ENCODE measurements at regions not wholly inside any gene's neighbourhood (a gene's known extent, or its start where the extent isn't known, plus 50 kb on each side); places are given as distances from the start of the nearest gene placed in this dataset.

GRCh38 chr3:84744130-84744529, 214.7 kb upstream of the CADM2 start:
- H3K9me3 ChIP-seq (ENCODE audit: control insufficient read depth in 2 of 2, insufficient read depth in 1 of 2, low read depth in 1 of 2, low read length in 1 of 2) = no peaks in the 10 kb centered on the region
- WGBS, 3 donors = 64 to 89% (median 77%) methylated on average over 1 of the region's 1 CpG
- no peak overlapping the region for H3K4me3 ChIP-seq (ENCODE audit: low read depth in 1 of 3, low read length in 3 of 3)
- no peak for FAIRE-seq
- H3K36me3 ChIP-seq (ENCODE audit: control insufficient read depth in 3 of 3, insufficient read depth in 2 of 3, low read depth in 1 of 3, low read length in 3 of 3) = no peaks in the 10 kb centered on the region
- no peak overlapping the region for H3K27ac ChIP-seq (ENCODE audit: low read depth in 1 of 3, low read length in 2 of 3)
- no peaks in the 10 kb centered on the region for H3K27me3 ChIP-seq (ENCODE audit: control insufficient read depth in 3 of 3, insufficient read depth in 3 of 3, low read length in 3 of 3)
- no peak for DNase-seq
- H3K4me1 ChIP-seq (ENCODE audit: control insufficient read depth in 3 of 3, insufficient read depth in 2 of 3, low read depth in 1 of 3, low read length in 2 of 3) = no peaks in the 10 kb centered on the region

- no peak for FAIRE-seq
Observed at GRCh38 chr3:84755860-84756259, 202.9 kb upstream of the CADM2 start.

GRCh38 chr3:84759361-84759760, 199.4 kb upstream of the CADM2 start:
- H3K36me3 ChIP-seq (ENCODE audit: control insufficient read depth in 3 of 3, insufficient read depth in 2 of 3, low read depth in 1 of 3, low read length in 3 of 3) = no peaks in the 10 kb centered on the region
- H3K4me3 ChIP-seq (ENCODE audit: low read depth in 1 of 3, low read length in 3 of 3) = no peak overlapping the region
- WGBS, 3 donors = 73 to 83% (median 76%) methylated on average over 4 of the region's 4 CpGs
- DNase-seq (no peak), FAIRE-seq (no peak)
- no peaks in the 10 kb centered on the region for H3K27me3 ChIP-seq (ENCODE audit: control insufficient read depth in 3 of 3, insufficient read depth in 3 of 3, low read length in 3 of 3)
- no peak overlapping the region for H3K27ac ChIP-seq (ENCODE audit: low read depth in 1 of 3, low read length in 2 of 3)
- peaks cover 11 to 18% of the 10 kb centered on the region in 2 donors for H3K9me3 ChIP-seq (ENCODE audit: control insufficient read depth in 2 of 2, insufficient read depth in 1 of 2, low read depth in 1 of 2, low read length in 1 of 2)
- no peaks in the 10 kb centered on the region for H3K4me1 ChIP-seq (ENCODE audit: control insufficient read depth in 3 of 3, insufficient read depth in 2 of 3, low read depth in 1 of 3, low read length in 2 of 3)

More at GRCh38 chr3:84755860-84756259, 202.9 kb upstream of the CADM2 start:
- Histone ChIP-seq H3K4me1 (ENCODE audit: control insufficient read depth in 3 of 3, insufficient read depth in 2 of 3, low read depth in 1 of 3, low read length in 2 of 3) (no peaks in the 10 kb centered on the region), H3K36me3 (ENCODE audit: control insufficient read depth in 3 of 3, insufficient read depth in 2 of 3, low read depth in 1 of 3, low read length in 3 of 3) (no peaks in the 10 kb centered on the region), H3K9me3 (ENCODE audit: control insufficient read depth in 2 of 2, insufficient read depth in 1 of 2, low read depth in 1 of 2, low read length in 1 of 2) (peaks cover 8 to 10% of the 10 kb centered on the region in 2 donors), H3K4me3 (ENCODE audit: low read depth in 1 of 3, low read length in 3 of 3) (no peak overlapping the region), H3K27ac (ENCODE audit: low read depth in 1 of 3, low read length in 2 of 3) (no peak overlapping the region), H3K27me3 (ENCODE audit: control insufficient read depth in 3 of 3, insufficient read depth in 3 of 3, low read length in 3 of 3) (no peaks in the 10 kb centered on the region)
- no peak for DNase-seq
- WGBS, 3 donors = 91 to 93% (median 93%) methylated on average over 13 of the region's 13 CpGs

GRCh38 chr3:84772841-84773240, 185.9 kb upstream of the CADM2 start:
- H3K9me3 ChIP-seq (ENCODE audit: control insufficient read depth in 2 of 2, insufficient read depth in 1 of 2, low read depth in 1 of 2, low read length in 1 of 2) = peaks cover 0 to 6% of the 10 kb centered on the region in 2 donors
- H3K27me3 ChIP-seq (ENCODE audit: control insufficient read depth in 3 of 3, insufficient read depth in 3 of 3, low read length in 3 of 3) = no peaks in the 10 kb centered on the region
- no peaks in the 10 kb centered on the region for H3K4me1 ChIP-seq (ENCODE audit: control insufficient read depth in 3 of 3, insufficient read depth in 2 of 3, low read depth in 1 of 3, low read length in 2 of 3)
- no peaks in the 10 kb centered on the region for H3K36me3 ChIP-seq (ENCODE audit: control insufficient read depth in 3 of 3, insufficient read depth in 2 of 3, low read depth in 1 of 3, low read length in 3 of 3)
- WGBS, 3 donors = 50 to 70% (median 58%) methylated on average over 1 of the region's 1 CpG
- H3K4me3 ChIP-seq (ENCODE audit: low read depth in 1 of 3, low read length in 3 of 3) = no peak overlapping the region
- FAIRE-seq (no peak), DNase-seq (no peak)
- H3K27ac ChIP-seq (ENCODE audit: low read depth in 1 of 3, low read length in 2 of 3) = no peak overlapping the region

GRCh38 chr3:84783281-84783680, 175.5 kb upstream of the CADM2 start:
- H3K9me3 ChIP-seq (ENCODE audit: control insufficient read depth in 2 of 2, insufficient read depth in 1 of 2, low read depth in 1 of 2, low read length in 1 of 2) = no peaks in the 10 kb centered on the region
- no peak overlapping the region for H3K4me3 ChIP-seq (ENCODE audit: low read depth in 1 of 3, low read length in 3 of 3)
- no peak for DNase-seq
- FAIRE-seq = no peak
- 57 to 77% (median 65%) methylated on average over 1 of the region's 1 CpG for WGBS, 3 donors
- H3K36me3 ChIP-seq (ENCODE audit: control insufficient read depth in 3 of 3, insufficient read depth in 2 of 3, low read depth in 1 of 3, low read length in 3 of 3) = no peaks in the 10 kb centered on the region
- no peak overlapping the region for H3K27ac ChIP-seq (ENCODE audit: low read depth in 1 of 3, low read length in 2 of 3)
- H3K4me1 ChIP-seq (ENCODE audit: control insufficient read depth in 3 of 3, insufficient read depth in 2 of 3, low read depth in 1 of 3, low read length in 2 of 3) = no peaks in the 10 kb centered on the region
- H3K27me3 ChIP-seq (ENCODE audit: control insufficient read depth in 3 of 3, insufficient read depth in 3 of 3, low read length in 3 of 3) = no peaks in the 10 kb centered on the region

- H3K4me1 ChIP-seq (ENCODE audit: control insufficient read depth in 3 of 3, insufficient read depth in 2 of 3, low read depth in 1 of 3, low read length in 2 of 3) = no peaks in the 10 kb centered on the region
- no peaks in the 10 kb centered on the region for H3K36me3 ChIP-seq (ENCODE audit: control insufficient read depth in 3 of 3, insufficient read depth in 2 of 3, low read depth in 1 of 3, low read length in 3 of 3)
- DNase-seq = no peak
- no peaks in the 10 kb centered on the region for H3K27me3 ChIP-seq (ENCODE audit: control insufficient read depth in 3 of 3, insufficient read depth in 3 of 3, low read length in 3 of 3)
- no peak for FAIRE-seq
- WGBS, 3 donors = 57 to 79% (median 70%) methylated on average over 1 of the region's 1 CpG
- no peak overlapping the region for H3K27ac ChIP-seq (ENCODE audit: low read depth in 1 of 3, low read length in 2 of 3)
- no peak overlapping the region for H3K4me3 ChIP-seq (ENCODE audit: low read depth in 1 of 3, low read length in 3 of 3)
- peaks cover 0 to 3% of the 10 kb centered on the region in 2 donors for H3K9me3 ChIP-seq (ENCODE audit: control insufficient read depth in 2 of 2, insufficient read depth in 1 of 2, low read depth in 1 of 2, low read length in 1 of 2)
Observed at GRCh38 chr3:84789961-84790360, 168.8 kb upstream of the CADM2 start.

GRCh38 chr3:84806958-84807357, 151.8 kb upstream of the CADM2 start:
- H3K36me3 ChIP-seq (ENCODE audit: control insufficient read depth in 3 of 3, insufficient read depth in 2 of 3, low read depth in 1 of 3, low read length in 3 of 3) = no peaks in the 10 kb centered on the region
- DNase-seq = no peak
- no peak overlapping the region for H3K27ac ChIP-seq (ENCODE audit: low read depth in 1 of 3, low read length in 2 of 3)
- H3K9me3 ChIP-seq (ENCODE audit: control insufficient read depth in 2 of 2, insufficient read depth in 1 of 2, low read depth in 1 of 2, low read length in 1 of 2) = no peaks in the 10 kb centered on the region
- H3K4me3 ChIP-seq (ENCODE audit: low read depth in 1 of 3, low read length in 3 of 3) = no peak overlapping the region
- WGBS, 3 donors = 69 to 73% (median 70%) methylated on average over 3 of the region's 3 CpGs
- H3K27me3 ChIP-seq (ENCODE audit: control insufficient read depth in 3 of 3, insufficient read depth in 3 of 3, low read length in 3 of 3) = no peaks in the 10 kb centered on the region
- no peak for FAIRE-seq
- no peaks in the 10 kb centered on the region for H3K4me1 ChIP-seq (ENCODE audit: control insufficient read depth in 3 of 3, insufficient read depth in 2 of 3, low read depth in 1 of 3, low read length in 2 of 3)

GRCh38 chr3:84820126-84820525, 138.7 kb upstream of the CADM2 start:
- H3K9me3 ChIP-seq (ENCODE audit: control insufficient read depth in 2 of 2, insufficient read depth in 1 of 2, low read depth in 1 of 2, low read length in 1 of 2) = peaks cover 0 to 8% of the 10 kb centered on the region in 2 donors
- H3K27ac ChIP-seq (ENCODE audit: low read depth in 1 of 3, low read length in 2 of 3) = no peak overlapping the region
- H3K4me1 ChIP-seq (ENCODE audit: control insufficient read depth in 3 of 3, insufficient read depth in 2 of 3, low read depth in 1 of 3, low read length in 2 of 3) = no peaks in the 10 kb centered on the region
- H3K36me3 ChIP-seq (ENCODE audit: control insufficient read depth in 3 of 3, insufficient read depth in 2 of 3, low read depth in 1 of 3, low read length in 3 of 3) = no peaks in the 10 kb centered on the region
- WGBS, 3 donors = 33 to 62% (median 42%) methylated on average over 2 of the region's 2 CpGs
- DNase-seq (no peak), FAIRE-seq (no peak)
- H3K4me3 ChIP-seq (ENCODE audit: low read depth in 1 of 3, low read length in 3 of 3) = no peak overlapping the region
- no peaks in the 10 kb centered on the region for H3K27me3 ChIP-seq (ENCODE audit: control insufficient read depth in 3 of 3, insufficient read depth in 3 of 3, low read length in 3 of 3)

- no peaks in the 10 kb centered on the region for H3K4me1 ChIP-seq (ENCODE audit: control insufficient read depth in 3 of 3, insufficient read depth in 2 of 3, low read depth in 1 of 3, low read length in 2 of 3)
Observed at GRCh38 chr3:84820906-84821305, 137.9 kb upstream of the CADM2 start.

More at GRCh38 chr3:84820906-84821305, 137.9 kb upstream of the CADM2 start:
- Histone ChIP-seq H3K9me3 (ENCODE audit: control insufficient read depth in 2 of 2, insufficient read depth in 1 of 2, low read depth in 1 of 2, low read length in 1 of 2) (peaks cover 0 to 4% of the 10 kb centered on the region in 2 donors), H3K27ac (ENCODE audit: low read depth in 1 of 3, low read length in 2 of 3) (no peak overlapping the region), H3K4me3 (ENCODE audit: low read depth in 1 of 3, low read length in 3 of 3) (no peak overlapping the region), H3K36me3 (ENCODE audit: control insufficient read depth in 3 of 3, insufficient read depth in 2 of 3, low read depth in 1 of 3, low read length in 3 of 3) (no peaks in the 10 kb centered on the region), H3K27me3 (ENCODE audit: control insufficient read depth in 3 of 3, insufficient read depth in 3 of 3, low read length in 3 of 3) (no peaks in the 10 kb centered on the region)
- no peak for FAIRE-seq
- DNase-seq = no peak
